NCI-H2107 treated with DMSO at 0.1 percent for 48 hours (cell line): ENCODE measurements at regions not wholly inside any gene's neighbourhood (a gene's known extent, or its start where the extent isn't known, plus 50 kb on each side); places are given as distances from the start of the nearest gene placed in this dataset.

Source experiments
- DNase-seq: peaks from one replicate; lab custom pipeline; 2025; ENCODE audit not compliant: unreplicated experiment; lab: John Stamatoyannopoulos, UW

DNA sequence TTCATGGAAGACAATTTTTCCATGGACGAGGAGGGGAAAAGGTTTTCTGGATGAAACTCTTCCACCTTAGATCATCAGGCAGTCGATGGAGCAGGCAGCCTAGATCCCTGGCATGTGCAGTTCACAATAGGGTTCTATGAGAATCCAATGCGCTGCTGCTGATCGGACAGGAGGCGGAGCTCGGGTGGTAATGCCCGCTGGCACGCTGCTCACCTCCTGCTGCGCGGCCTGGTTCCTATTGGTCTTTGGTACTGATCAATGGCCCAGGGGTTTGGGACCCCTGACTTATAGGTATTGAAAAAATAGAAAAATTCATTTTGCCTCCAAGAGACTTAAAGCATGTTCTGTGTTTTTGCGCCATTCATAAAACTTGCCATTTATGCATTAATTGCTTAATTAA is 793.9 kb upstream of the NR2F2 start:
- no peak for DNase-seq

DNA sequence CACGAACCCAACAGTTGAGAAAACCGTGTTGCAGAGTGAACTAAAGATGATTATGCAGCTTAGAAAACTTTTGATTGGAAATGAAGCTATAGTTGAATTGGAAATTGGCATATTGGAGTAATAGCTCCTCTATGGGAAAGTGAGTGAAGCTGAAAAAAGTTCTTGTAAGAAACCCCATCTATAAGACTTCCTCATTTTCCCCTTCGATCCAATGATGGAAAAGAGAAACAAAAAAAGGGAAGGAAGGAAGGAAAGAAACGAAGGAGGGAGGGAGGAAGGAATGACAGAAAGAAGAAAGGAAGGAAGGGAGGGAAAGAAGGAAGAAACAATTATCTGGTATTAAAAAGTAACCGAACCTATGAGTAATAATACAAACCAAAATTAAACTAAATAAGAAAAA is 791.8 kb upstream of the NR2F2 start:
- no peak for DNase-seq

DNA sequence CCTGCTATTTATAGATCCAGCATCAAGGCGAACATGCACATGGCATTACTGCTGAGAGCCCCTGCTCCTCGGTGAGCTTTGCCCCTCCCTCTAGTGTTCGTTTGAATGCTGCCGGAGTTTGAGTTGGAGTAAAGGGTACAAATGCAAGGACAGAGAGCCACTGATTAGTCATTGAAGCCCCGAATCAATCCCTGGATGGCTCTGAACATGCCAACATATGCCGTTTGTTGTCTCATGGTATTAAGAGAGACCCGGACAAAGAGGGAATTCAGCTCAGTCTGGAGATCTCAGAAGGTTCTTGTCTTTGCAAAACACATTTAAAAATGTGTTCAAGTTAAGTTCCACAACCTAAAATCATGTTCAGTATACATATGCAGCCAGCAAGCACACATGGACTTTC is 789.2 kb upstream of the NR2F2 start:
- DNase-seq, result no peak

- DNase-seq, result no peak
Observed at GRCh38 chr15:95549168-95549738, 781.2 kb upstream of the NR2F2 start.

DNA sequence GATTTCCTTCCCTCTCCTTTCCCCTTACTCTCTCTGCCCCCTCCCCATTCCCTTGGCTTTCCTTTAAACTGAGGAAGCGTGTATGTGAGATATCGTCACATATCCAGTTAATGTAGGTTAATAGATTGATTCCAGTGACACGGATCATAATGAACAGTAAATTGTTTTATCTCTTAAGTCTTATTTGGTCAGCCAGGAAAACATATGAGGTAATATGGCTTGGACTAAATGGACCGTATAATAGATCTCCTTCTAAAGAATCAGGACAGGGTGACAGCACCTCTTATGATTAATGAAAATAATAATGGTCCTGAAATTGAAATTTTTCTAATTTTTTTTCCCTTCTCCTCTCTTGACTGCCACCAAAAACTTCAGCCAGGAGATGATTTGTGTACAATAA is 779.8 kb upstream of the NR2F2 start:
- no peak for DNase-seq

- DNase-seq, result no peak
Observed at GRCh38 chr15:95556225-95556624, 774.3 kb upstream of the NR2F2 start.

- DNase-seq, result no peak
Observed at GRCh38 chr15:95556866-95557225, 773.7 kb upstream of the NR2F2 start.

GRCh38 chr15:95557226-95558046 is 773.1 kb upstream of the NR2F2 start:
- no peak for DNase-seq

DNA sequence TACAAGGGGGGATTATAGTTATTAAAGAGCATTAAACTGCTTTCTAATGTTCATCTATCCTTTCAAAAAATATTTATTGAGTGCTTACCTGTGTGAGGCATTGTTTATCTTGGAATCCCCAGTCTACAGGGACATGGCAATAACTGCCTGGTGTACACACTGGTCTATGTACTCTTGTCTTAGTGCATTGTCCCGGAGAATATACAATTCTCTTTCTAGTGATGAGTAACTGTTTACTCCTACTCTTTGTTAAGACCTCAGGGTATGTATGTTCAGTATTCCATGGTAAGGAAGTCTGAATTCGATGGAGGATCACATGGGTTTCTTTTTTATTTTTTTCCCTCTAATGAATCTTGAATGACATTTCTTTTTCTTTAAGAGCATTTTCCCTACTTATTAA is 772.4 kb upstream of the NR2F2 start:
- no peak for DNase-seq

- no peak for DNase-seq
Observed at GRCh38 chr15:95558916-95559315, 771.6 kb upstream of the NR2F2 start.

- DNase-seq, result no peak
Observed at GRCh38 chr15:95559875-95560394, 770.6 kb upstream of the NR2F2 start.

DNA sequence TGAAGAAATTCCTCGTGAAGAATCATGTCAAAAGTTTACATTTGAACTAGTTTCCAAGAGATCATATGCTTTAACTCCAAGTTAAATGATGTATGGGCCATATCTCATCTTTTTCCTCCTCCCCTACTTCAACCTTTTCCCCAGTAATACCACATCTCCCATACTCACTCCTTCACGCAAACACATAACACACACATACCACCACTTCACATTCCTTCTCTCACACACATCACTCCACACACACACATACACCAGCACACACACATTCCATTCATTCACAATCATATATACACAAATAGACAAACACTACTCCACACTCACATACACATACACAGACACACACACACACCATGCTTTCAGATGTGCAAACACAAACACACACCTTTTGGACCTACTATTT is 769.0 kb upstream of the NR2F2 start:
- no peak for DNase-seq

DNA sequence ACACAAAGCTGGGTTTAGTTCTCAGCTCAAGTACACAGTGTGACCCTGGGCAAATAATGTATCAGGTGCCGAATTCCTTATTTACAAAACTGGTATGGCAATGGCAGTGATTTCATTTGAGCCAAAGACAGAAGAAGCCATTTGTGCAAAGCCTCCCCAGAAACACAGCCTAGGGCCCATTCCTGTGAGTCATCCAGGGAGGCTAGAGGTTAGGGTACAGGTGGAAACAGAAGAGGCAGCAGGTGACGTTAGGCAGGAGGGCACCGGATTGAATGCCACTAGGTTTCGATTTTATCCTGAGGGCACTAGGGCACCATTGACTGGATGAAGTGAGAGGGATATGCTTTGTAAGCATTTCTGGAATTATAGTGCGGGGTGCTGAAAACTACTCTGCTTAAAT is 766.9 kb upstream of the NR2F2 start:
- DNase-seq, result no peak

DNA sequence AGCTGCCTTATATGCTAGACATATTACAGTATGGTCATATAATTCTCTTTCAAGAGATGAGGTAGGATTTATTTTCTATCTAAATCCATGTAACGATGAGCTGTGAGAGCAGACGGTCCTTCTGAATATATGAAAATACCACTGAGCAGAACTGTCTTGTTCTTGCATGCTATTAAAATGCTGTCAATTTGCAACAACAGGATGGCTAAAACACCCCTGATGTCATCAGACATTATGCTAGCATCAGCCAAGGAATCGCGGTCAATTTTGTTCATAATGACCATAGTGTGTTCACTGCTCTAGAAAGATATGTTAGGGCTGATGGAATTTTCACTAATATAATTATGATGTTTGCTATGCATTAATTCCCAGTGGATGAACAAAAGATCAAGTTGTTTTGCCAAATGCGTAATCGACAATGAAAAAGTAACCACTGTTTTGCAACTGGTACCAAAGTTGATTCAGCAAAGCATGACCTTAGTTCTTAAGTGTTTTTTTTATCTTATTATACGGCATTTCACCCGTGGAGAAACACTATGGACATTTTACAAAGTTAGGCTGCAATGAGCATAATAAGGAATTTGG is 765.4 kb upstream of the NR2F2 start:
- DNase-seq, result no peak

GRCh38 chr15:95565690-95566089 is 764.8 kb upstream of the NR2F2 start:
- DNase-seq, result peak; percentile 6

GRCh38 chr15:95567686-95568085 is 762.8 kb upstream of the NR2F2 start:
- no peak for DNase-seq

DNA sequence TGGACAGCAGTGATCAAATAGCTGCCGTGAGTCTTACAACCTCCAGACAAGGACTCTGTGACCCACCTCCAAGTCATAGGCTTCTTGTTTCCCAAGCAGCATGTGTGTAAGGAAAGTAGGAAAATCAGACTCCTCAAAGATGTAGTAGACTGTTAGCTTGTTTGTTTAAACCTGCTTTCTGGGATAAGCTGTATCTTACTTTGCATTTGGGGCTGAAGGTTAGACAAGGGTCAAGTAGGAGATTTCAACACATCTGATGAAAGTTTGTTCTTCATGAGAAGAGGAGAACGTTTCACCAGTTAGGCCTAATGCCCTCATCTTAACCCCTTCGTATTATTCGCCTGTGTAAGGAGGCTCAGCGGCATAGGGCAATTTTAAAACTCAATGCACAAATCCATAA is 756.4 kb upstream of the NR2F2 start:
- no peak for DNase-seq

GRCh38 chr15:95577927-95578326 is 752.6 kb upstream of the NR2F2 start:
- no peak for DNase-seq

DNA sequence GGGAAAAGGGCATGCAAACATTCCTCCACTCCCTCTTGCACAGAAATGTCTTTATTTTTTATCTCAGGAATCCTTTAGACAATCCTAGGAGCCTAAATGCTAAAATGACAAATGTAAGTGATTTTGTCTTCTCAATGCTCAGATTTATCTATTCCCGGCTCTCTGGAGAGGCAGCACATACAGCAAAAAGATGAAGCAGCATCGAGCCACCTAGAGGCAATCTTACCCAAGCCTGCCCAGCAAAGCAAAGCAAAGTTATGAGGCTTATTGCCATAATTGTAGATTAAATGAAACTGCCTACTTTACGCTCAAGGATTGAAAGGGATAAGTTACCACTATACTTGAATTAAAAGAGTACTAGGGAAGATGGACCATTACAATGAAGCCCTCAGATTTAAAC is 750.4 kb upstream of the NR2F2 start:
- no peak for DNase-seq

- no peak for DNase-seq
Observed at GRCh38 chr15:95581595-95581994, 748.9 kb upstream of the NR2F2 start.

DNA sequence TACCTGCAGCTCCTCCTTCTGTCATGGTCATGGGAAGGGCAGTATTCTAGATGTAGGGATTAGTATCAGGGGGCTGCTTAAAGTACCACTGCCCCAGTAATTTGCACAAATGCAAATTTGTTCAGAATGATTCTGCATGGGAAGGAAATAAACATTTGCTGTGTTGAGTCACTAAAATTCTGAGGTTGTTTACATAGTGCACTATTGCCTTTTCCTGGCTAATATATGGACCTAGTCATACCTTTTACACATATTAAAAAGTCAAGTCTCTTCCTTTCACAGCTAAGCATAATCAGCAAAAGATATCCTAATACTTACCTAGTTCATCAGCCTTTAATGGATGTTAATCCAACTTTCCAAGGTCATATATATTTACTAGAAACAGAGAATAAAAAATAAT is 746.4 kb upstream of the NR2F2 start:
- DNase-seq, result no peak

GRCh38 chr15:95588056-95588455 is 742.4 kb upstream of the NR2F2 start:
- DNase-seq, result no peak
